ENCODE measurements at regions not wholly inside any gene's neighbourhood (a gene's known extent, or its start where the extent isn't known, plus 50 kb on each side); places are given as distances from the start of the nearest gene placed in this dataset.

DNA sequence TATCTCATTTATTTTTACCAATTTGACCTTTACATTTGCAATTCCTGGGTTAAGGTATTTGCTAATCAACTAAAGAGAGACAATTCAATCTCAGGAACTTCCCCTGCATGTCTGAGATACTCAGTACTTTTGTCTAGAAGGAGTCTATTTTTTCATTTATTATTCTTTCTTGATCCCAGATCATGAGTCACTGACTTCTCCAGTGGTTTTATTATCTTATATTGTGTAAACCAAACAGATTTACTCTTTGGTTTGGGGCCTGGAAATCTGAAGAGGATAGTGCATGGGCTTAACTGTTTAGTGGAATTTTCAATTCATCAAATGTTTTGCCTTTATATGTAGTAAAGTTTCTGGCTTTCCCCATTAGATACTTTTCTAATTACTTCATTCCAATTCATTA, 185.4 kb downstream of the ALG10B start:
- H3K9me3 Mint-ChIP-seq = peaks cover 28% of the 10 kb centered on the region
- Histone ChIP-seq H3K4me3 (no peak overlapping the region), H4K20me1 (replicated peaks; ENCODE audit: insufficient read depth) (no peaks in the 10 kb centered on the region), H3K4me2 (no peak overlapping the region), H3F3A (replicated peaks; ENCODE audit: low read depth) (no peaks in the 10 kb centered on the region), H2AFZ (no peak overlapping the region), H3K27ac (ENCODE audit: low read depth) (no peak overlapping the region), H3K4me1 (ENCODE audit: insufficient read depth) (no peaks in the 10 kb centered on the region), H3K27me3 (ENCODE audit: insufficient read depth) (no peaks in the 10 kb centered on the region), H3K9me2 (ENCODE audit: insufficient read depth) (no peaks in the 10 kb centered on the region), H3K36me3 (ENCODE audit: insufficient read depth) (peaks cover 9% of the 10 kb centered on the region), H3K79me2 (replicated peaks; ENCODE audit: insufficient read depth) (no peaks in the 10 kb centered on the region)
- ATAC-seq (no peak), DNase-seq (ENCODE audit: low spot score) (no peak)
- H3K4me3 Mint-ChIP-seq = no peak overlapping the region
- H3K4me1 Mint-ChIP-seq = no peaks in the 10 kb centered on the region
- H3K27ac Mint-ChIP-seq = no peak overlapping the region
- no peaks in the 10 kb centered on the region for H3K27me3 Mint-ChIP-seq (ENCODE audit: insufficient read depth, low read depth, poor library complexity)
- TF ChIP-seq, protein P1, sequence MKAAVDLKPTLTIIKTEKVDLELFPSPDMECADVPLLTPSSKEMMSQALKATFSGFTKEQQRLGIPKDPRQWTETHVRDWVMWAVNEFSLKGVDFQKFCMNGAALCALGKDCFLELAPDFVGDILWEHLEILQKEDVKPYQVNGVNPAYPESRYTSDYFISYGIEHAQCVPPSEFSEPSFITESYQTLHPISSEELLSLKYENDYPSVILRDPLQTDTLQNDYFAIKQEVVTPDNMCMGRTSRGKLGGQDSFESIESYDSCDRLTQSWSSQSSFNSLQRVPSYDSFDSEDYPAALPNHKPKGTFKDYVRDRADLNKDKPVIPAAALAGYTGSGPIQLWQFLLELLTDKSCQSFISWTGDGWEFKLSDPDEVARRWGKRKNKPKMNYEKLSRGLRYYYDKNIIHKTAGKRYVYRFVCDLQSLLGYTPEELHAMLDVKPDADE (IDR thresholded peaks at IDR 0.05) = no peak
- TF ChIP-seq EZH2phosphoT487 (IDR thresholded peaks at IDR 0.05; ENCODE audit: unreplicated experiment) (no peak), ZNF114 (CRISPR knock-in tag; IDR thresholded peaks at IDR 0.05) (no peak), JUNB (IDR thresholded peaks at IDR 0.05; ENCODE audit: unreplicated experiment) (no peak), EZH2 (IDR thresholded peaks at IDR 0.05; ENCODE audit: low read depth, unreplicated experiment) (no peak), POLR2AphosphoS5 (IDR thresholded peaks at IDR 0.05; ENCODE audit: low read depth) (no peak), CREB1 (CRISPR knock-in tag; IDR thresholded peaks at IDR 0.05; ENCODE audit: low read depth) (no peak), STAT1 (IDR thresholded peaks at IDR 0.05; ENCODE audit: unreplicated experiment) (no peak), ZNF331 (CRISPR knock-in tag; IDR thresholded peaks at IDR 0.05; ENCODE audit: low read depth) (no peak), NANOG (IDR thresholded peaks at IDR 0.05; ENCODE audit: borderline replicate concordance) (no peak)
- TF ChIP-seq, protein P2, sequence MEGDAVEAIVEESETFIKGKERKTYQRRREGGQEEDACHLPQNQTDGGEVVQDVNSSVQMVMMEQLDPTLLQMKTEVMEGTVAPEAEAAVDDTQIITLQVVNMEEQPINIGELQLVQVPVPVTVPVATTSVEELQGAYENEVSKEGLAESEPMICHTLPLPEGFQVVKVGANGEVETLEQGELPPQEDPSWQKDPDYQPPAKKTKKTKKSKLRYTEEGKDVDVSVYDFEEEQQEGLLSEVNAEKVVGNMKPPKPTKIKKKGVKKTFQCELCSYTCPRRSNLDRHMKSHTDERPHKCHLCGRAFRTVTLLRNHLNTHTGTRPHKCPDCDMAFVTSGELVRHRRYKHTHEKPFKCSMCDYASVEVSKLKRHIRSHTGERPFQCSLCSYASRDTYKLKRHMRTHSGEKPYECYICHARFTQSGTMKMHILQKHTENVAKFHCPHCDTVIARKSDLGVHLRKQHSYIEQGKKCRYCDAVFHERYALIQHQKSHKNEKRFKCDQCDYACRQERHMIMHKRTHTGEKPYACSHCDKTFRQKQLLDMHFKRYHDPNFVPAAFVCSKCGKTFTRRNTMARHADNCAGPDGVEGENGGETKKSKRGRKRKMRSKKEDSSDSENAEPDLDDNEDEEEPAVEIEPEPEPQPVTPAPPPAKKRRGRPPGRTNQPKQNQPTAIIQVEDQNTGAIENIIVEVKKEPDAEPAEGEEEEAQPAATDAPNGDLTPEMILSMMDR (conservative IDR thresholded peaks at IDR 0.05; ENCODE audit: low read depth in 2 of 2) = no peak
- TF ChIP-seq, protein P3, sequence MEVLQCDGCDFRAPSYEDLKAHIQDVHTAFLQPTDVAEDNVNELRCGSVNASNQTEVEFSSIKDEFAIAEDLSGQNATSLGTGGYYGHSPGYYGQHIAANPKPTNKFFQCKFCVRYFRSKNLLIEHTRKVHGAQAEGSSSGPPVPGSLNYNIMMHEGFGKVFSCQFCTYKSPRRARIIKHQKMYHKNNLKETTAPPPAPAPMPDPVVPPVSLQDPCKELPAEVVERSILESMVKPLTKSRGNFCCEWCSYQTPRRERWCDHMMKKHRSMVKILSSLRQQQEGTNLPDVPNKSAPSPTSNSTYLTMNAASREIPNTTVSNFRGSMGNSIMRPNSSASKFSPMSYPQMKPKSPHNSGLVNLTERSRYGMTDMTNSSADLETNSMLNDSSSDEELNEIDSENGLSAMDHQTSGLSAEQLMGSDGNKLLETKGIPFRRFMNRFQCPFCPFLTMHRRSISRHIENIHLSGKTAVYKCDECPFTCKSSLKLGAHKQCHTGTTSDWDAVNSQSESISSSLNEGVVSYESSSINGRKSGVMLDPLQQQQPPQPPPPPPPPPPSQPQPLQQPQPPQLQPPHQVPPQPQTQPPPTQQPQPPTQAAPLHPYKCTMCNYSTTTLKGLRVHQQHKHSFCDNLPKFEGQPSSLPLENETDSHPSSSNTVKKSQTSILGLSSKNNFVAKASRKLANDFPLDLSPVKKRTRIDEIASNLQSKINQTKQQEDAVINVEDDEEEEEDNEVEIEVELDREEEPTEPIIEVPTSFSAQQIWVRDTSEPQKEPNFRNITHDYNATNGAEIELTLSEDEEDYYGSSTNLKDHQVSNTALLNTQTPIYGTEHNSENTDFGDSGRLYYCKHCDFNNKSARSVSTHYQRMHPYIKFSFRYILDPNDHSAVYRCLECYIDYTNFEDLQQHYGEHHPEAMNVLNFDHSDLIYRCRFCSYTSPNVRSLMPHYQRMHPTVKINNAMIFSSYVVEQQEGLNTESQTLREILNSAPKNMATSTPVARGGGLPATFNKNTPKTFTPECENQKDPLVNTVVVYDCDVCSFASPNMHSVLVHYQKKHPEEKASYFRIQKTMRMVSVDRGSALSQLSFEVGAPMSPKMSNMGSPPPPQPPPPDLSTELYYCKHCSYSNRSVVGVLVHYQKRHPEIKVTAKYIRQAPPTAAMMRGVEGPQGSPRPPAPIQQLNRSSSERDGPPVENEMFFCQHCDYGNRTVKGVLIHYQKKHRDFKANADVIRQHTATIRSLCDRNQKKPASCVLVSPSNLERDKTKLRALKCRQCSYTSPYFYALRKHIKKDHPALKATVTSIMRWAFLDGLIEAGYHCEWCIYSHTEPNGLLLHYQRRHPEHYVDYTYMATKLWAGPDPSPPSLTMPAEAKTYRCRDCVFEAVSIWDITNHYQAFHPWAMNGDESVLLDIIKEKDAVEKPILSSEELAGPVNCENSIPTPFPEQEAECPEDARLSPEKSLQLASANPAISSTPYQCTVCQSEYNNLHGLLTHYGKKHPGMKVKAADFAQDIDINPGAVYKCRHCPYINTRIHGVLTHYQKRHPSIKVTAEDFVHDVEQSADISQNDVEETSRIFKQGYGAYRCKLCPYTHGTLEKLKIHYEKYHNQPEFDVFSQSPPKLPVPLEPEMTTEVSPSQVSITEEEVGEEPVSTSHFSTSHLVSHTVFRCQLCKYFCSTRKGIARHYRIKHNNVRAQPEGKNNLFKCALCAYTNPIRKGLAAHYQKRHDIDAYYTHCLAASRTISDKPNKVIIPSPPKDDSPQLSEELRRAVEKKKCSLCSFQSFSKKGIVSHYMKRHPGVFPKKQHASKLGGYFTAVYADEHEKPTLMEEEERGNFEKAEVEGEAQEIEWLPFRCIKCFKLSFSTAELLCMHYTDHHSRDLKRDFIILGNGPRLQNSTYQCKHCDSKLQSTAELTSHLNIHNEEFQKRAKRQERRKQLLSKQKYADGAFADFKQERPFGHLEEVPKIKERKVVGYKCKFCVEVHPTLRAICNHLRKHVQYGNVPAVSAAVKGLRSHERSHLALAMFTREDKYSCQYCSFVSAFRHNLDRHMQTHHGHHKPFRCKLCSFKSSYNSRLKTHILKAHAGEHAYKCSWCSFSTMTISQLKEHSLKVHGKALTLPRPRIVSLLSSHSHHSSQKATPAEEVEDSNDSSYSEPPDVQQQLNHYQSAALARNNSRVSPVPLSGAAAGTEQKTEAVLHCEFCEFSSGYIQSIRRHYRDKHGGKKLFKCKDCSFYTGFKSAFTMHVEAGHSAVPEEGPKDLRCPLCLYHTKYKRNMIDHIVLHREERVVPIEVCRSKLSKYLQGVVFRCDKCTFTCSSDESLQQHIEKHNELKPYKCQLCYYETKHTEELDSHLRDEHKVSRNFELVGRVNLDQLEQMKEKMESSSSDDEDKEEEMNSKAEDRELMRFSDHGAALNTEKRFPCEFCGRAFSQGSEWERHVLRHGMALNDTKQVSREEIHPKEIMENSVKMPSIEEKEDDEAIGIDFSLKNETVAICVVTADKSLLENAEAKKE (CRISPR knock-in tag; IDR thresholded peaks at IDR 0.05) = no peak
- TF ChIP-seq, protein P4, sequence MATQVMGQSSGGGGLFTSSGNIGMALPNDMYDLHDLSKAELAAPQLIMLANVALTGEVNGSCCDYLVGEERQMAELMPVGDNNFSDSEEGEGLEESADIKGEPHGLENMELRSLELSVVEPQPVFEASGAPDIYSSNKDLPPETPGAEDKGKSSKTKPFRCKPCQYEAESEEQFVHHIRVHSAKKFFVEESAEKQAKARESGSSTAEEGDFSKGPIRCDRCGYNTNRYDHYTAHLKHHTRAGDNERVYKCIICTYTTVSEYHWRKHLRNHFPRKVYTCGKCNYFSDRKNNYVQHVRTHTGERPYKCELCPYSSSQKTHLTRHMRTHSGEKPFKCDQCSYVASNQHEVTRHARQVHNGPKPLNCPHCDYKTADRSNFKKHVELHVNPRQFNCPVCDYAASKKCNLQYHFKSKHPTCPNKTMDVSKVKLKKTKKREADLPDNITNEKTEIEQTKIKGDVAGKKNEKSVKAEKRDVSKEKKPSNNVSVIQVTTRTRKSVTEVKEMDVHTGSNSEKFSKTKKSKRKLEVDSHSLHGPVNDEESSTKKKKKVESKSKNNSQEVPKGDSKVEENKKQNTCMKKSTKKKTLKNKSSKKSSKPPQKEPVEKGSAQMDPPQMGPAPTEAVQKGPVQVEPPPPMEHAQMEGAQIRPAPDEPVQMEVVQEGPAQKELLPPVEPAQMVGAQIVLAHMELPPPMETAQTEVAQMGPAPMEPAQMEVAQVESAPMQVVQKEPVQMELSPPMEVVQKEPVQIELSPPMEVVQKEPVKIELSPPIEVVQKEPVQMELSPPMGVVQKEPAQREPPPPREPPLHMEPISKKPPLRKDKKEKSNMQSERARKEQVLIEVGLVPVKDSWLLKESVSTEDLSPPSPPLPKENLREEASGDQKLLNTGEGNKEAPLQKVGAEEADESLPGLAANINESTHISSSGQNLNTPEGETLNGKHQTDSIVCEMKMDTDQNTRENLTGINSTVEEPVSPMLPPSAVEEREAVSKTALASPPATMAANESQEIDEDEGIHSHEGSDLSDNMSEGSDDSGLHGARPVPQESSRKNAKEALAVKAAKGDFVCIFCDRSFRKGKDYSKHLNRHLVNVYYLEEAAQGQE (IDR thresholded peaks at IDR 0.05; ENCODE audit: unreplicated experiment) = no peak
- H3K36me3 Mint-ChIP-seq (ENCODE audit: low read depth) = peaks cover 14% of the 10 kb centered on the region

All from GM23338 (cell line).